ENCODE measurements at regions not wholly inside any gene's neighbourhood (a gene's known extent, or its start where the extent isn't known, plus 50 kb on each side); places are given as distances from the start of the nearest gene placed in this dataset.

- H3K9me3 ChIP-seq (ENCODE audit: low read depth), result no peaks in the 10 kb centered on the region
- H3K4me1 ChIP-seq (ENCODE audit: low read depth), result no peaks in the 10 kb centered on the region
Observed at GRCh38 chr11:36779791-36780190, 181.8 kb upstream of the RAG2 start.

GRCh38 chr11:36777311-36777710 lies 179.3 kb upstream of the RAG2 start:
- peaks cover 3% of the 10 kb centered on the region for H3K27me3 ChIP-seq
- no peaks in the 10 kb centered on the region for H3K9me3 ChIP-seq (ENCODE audit: low read depth)
- no peak for DNase-seq (ENCODE audit: low read depth in 1 of 2, low spot score in 1 of 2)
- H3K27ac ChIP-seq, result no peak overlapping the region
- no peaks in the 10 kb centered on the region for H3K36me3 ChIP-seq
- no peak for TF ChIP-seq CTCF (IDR thresholded peaks at IDR 0.05; ENCODE audit: low read depth, low read length)
- no peaks in the 10 kb centered on the region for H3K4me1 ChIP-seq (ENCODE audit: low read depth)
- no peak overlapping the region for H3K4me3 ChIP-seq

More at GRCh38 chr11:36779791-36780190, 181.8 kb upstream of the RAG2 start:
- DNase-seq (ENCODE audit: low read depth in 1 of 2, low spot score in 1 of 2), result no peak
- no peak for TF ChIP-seq CTCF (IDR thresholded peaks at IDR 0.05; ENCODE audit: low read depth, low read length)
- no peak overlapping the region for H3K27ac ChIP-seq
- H3K27me3 ChIP-seq, result peaks cover 3% of the 10 kb centered on the region
- no peak overlapping the region for H3K4me3 ChIP-seq
- H3K36me3 ChIP-seq, result no peaks in the 10 kb centered on the region

GRCh38 chr11:36775756-36776155 lies 177.7 kb upstream of the RAG2 start:
- H3K36me3 ChIP-seq, result no peaks in the 10 kb centered on the region

DNA sequence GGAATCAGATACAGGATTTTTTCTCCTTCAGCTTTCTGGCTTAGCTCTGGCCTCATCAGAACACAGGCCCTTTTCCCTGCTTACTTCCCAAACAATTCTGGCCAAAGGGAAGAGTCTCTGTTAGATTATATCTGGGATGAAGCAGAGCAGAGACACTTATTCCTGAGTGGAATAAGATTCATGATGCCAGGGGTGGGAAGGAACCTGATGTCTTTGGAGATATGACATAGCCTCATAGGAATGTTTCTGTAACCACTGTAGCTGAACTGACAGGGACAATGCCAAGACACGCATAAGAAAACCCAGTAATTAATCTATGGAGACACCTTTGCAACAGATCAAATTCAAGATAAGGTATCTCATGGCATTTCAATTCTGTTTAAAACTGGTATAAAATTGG lies 177.1 kb upstream of the RAG2 start:
- H3K36me3 ChIP-seq, result no peaks in the 10 kb centered on the region
- H3K4me3 ChIP-seq, result no peak overlapping the region
- peaks cover 3% of the 10 kb centered on the region for H3K27me3 ChIP-seq
- no peak for DNase-seq (ENCODE audit: low read depth in 1 of 2, low spot score in 1 of 2)
- no peak for TF ChIP-seq CTCF (IDR thresholded peaks at IDR 0.05; ENCODE audit: low read depth, low read length)
- H3K4me1 ChIP-seq (ENCODE audit: low read depth), result no peaks in the 10 kb centered on the region
- no peak overlapping the region for H3K27ac ChIP-seq
- H3K9me3 ChIP-seq (ENCODE audit: low read depth), result no peaks in the 10 kb centered on the region

More at GRCh38 chr11:36775756-36776155, 177.7 kb upstream of the RAG2 start:
- Histone ChIP-seq H3K4me1 (ENCODE audit: low read depth) (no peaks in the 10 kb centered on the region), H3K9me3 (ENCODE audit: low read depth) (no peaks in the 10 kb centered on the region), H3K27ac (no peak overlapping the region), H3K4me3 (no peak overlapping the region), H3K27me3 (peaks cover 3% of the 10 kb centered on the region)
- DNase-seq (ENCODE audit: low read depth in 1 of 2, low spot score in 1 of 2), result no peak
- no peak for TF ChIP-seq CTCF (IDR thresholded peaks at IDR 0.05; ENCODE audit: low read depth, low read length)

DNA sequence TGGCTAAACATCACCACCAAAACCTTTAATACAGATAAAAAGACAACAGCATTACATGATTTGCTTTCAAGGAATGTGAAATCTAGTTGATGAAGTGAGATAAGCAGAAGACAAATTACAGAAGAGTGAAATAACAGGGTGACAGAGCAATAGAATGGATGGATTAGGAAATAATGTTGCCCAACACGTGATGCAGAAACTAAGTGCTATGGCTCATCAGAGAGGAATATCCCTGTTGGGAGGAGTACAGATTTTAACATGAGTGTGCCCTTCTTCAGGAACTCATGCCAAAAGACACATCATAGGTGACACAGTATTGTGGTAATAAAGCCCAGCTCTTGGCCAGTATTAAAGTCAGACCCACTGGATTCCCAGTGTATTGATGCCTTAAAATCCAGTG lies 176.6 kb upstream of the RAG2 start:
- peak in 1 of 2 donors; percentile 57 for DNase-seq (ENCODE audit: low read depth in 1 of 2, low spot score in 1 of 2)
- Histone ChIP-seq H3K27me3 (peaks cover 3% of the 10 kb centered on the region), H3K27ac (no peak overlapping the region), H3K4me3 (no peak overlapping the region), H3K9me3 (ENCODE audit: low read depth) (no peaks in the 10 kb centered on the region), H3K36me3 (no peaks in the 10 kb centered on the region), H3K4me1 (ENCODE audit: low read depth) (no peaks in the 10 kb centered on the region)
- TF ChIP-seq CTCF (IDR thresholded peaks at IDR 0.05; ENCODE audit: low read depth, low read length), result no peak

GRCh38 chr11:36763187-36763586 lies 165.2 kb upstream of the RAG2 start:
- Histone ChIP-seq H3K4me1 (ENCODE audit: low read depth) (no peaks in the 10 kb centered on the region), H3K27me3 (no peaks in the 10 kb centered on the region), H3K4me3 (no peak overlapping the region), H3K36me3 (no peaks in the 10 kb centered on the region), H3K27ac (no peak overlapping the region), H3K9me3 (ENCODE audit: low read depth) (no peaks in the 10 kb centered on the region)
- peak in 1 of 2 donors; percentile 17 for DNase-seq (ENCODE audit: low read depth in 1 of 2, low spot score in 1 of 2)
- TF ChIP-seq CTCF (IDR thresholded peaks at IDR 0.05; ENCODE audit: low read depth, low read length), result no peak
